ENCODE measurements at regions not wholly inside any gene's neighbourhood (a gene's known extent, or its start where the extent isn't known, plus 50 kb on each side); places are given as distances from the start of the nearest gene placed in this dataset.

DNA sequence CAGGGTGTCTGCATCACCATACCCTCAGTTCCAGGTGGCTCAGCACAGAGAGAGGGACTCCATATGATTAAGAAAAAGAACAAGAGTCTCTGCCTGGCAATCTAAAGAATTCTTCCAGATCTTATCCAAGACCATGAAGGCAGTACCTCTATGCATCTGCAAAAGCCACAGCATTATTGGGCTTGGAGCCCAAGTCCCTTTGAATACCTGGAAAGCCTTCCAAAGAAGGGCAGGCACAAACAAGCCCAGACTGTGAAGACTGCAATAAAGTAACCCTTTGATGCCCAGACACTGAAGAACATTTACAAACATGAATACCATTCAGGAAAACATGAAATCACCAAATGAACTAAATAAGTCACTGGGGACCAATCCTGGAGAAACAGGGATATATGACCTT lies 60.9 kb upstream of the DIPK2A start (continued):
- TF ChIP-seq, protein P1, sequence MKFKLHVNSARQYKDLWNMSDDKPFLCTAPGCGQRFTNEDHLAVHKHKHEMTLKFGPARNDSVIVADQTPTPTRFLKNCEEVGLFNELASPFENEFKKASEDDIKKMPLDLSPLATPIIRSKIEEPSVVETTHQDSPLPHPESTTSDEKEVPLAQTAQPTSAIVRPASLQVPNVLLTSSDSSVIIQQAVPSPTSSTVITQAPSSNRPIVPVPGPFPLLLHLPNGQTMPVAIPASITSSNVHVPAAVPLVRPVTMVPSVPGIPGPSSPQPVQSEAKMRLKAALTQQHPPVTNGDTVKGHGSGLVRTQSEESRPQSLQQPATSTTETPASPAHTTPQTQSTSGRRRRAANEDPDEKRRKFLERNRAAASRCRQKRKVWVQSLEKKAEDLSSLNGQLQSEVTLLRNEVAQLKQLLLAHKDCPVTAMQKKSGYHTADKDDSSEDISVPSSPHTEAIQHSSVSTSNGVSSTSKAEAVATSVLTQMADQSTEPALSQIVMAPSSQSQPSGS (CRISPR knock-in tag; IDR thresholded peaks at IDR 0.05; ENCODE audit: borderline replicate concordance, low read depth): no peak
- TF ChIP-seq, protein P2, sequence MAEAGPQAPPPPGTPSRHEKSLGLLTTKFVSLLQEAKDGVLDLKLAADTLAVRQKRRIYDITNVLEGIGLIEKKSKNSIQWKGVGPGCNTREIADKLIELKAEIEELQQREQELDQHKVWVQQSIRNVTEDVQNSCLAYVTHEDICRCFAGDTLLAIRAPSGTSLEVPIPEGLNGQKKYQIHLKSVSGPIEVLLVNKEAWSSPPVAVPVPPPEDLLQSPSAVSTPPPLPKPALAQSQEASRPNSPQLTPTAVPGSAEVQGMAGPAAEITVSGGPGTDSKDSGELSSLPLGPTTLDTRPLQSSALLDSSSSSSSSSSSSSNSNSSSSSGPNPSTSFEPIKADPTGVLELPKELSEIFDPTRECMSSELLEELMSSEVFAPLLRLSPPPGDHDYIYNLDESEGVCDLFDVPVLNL (CRISPR knock-in tag; IDR thresholded peaks at IDR 0.05; ENCODE audit: borderline replicate concordance, low read depth): no peak
- no peak for TF ChIP-seq MYBL2 (CRISPR knock-in tag; IDR thresholded peaks at IDR 0.05)

DNA sequence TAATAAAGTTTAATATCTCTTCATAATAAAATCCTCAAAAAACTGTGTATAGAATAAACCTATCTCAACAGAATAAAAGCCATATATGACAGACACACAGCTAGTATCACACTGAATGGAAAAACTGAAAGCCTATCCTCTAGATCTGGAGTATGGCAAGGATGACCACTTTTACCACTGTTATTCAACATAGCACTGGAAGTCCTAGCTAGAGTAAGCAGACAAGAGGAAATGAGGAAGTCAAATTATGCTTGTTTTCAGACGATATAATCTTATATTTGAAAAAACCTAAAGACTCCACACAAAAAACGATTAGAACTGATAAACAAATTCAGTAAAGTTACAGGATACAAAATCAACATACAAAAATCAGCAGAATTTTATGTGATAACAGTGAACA lies 57.4 kb upstream of the DIPK2A start:
- ChIA-PET CTCF (no interaction called here), POLR2A (no interaction called here)
- Mint-ChIP-seq H3K36me3 (no peaks in the 10 kb centered on the region), H3K9me3 (no peaks in the 10 kb centered on the region), H3K27me3 (ENCODE audit: low read depth) (no peaks in the 10 kb centered on the region), H3K4me3 (no peak overlapping the region), H3K27ac (no peak overlapping the region), H3K4me1 (peaks cover 7% of the 10 kb centered on the region)
- no peak for DNase-seq (ENCODE audit: low spot score)
- TF ChIP-seq OVOL2 (CRISPR knock-in tag; IDR thresholded peaks at IDR 0.05; ENCODE audit: borderline replicate concordance) (no peak), ZNF396 (CRISPR knock-in tag; IDR thresholded peaks at IDR 0.05; ENCODE audit: borderline replicate concordance) (no peak)
- TF ChIP-seq, protein P3, sequence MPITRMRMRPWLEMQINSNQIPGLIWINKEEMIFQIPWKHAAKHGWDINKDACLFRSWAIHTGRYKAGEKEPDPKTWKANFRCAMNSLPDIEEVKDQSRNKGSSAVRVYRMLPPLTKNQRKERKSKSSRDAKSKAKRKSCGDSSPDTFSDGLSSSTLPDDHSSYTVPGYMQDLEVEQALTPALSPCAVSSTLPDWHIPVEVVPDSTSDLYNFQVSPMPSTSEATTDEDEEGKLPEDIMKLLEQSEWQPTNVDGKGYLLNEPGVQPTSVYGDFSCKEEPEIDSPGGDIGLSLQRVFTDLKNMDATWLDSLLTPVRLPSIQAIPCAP (CRISPR knock-in tag; IDR thresholded peaks at IDR 0.05): no peak
- no peak for ATAC-seq

DNA sequence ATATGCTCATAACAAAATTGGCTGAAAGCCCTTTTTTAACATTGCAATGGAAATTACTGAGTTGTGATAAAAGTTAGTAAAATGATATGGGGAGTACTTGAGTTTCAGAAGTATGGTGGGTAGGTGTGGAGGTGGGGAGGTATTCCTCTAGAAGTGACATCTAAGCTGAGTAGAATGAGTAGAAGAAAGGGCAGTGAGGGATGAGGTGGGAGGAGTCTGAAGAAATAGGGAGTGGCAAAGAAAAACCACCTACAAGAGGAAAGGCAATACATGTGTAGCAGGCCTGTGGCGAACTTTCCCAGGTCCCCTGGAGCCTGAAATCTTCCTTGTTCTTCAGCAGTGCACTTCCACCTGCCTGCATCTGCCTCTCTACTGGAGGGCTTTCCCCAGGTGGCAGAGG lies 52.8 kb upstream of the DIPK2A start:
- DNase-seq (ENCODE audit: low spot score): no peak
- Mint-ChIP-seq H3K4me3 (no peak overlapping the region), H3K36me3 (no peaks in the 10 kb centered on the region), H3K9me3 (peaks cover 14% of the 10 kb centered on the region), H3K27ac (no peak overlapping the region), H3K27me3 (ENCODE audit: low read depth) (no peaks in the 10 kb centered on the region), H3K4me1 (peaks cover 9% of the 10 kb centered on the region)
- CTCF ChIA-PET: no interaction called here
- POLR2A ChIA-PET: no interaction called here
- peak; percentile 75 for ATAC-seq
- no peak for TF ChIP-seq SMAD3 (CRISPR knock-in tag; IDR thresholded peaks at IDR 0.05; ENCODE audit: borderline replicate concordance)
- no peak for TF ChIP-seq PRRX2 (CRISPR knock-in tag; IDR thresholded peaks at IDR 0.05)
- TF ChIP-seq ZNF138 (CRISPR knock-in tag; conservative IDR thresholded peaks at IDR 0.05): no peak
- TF ChIP-seq, protein P4, sequence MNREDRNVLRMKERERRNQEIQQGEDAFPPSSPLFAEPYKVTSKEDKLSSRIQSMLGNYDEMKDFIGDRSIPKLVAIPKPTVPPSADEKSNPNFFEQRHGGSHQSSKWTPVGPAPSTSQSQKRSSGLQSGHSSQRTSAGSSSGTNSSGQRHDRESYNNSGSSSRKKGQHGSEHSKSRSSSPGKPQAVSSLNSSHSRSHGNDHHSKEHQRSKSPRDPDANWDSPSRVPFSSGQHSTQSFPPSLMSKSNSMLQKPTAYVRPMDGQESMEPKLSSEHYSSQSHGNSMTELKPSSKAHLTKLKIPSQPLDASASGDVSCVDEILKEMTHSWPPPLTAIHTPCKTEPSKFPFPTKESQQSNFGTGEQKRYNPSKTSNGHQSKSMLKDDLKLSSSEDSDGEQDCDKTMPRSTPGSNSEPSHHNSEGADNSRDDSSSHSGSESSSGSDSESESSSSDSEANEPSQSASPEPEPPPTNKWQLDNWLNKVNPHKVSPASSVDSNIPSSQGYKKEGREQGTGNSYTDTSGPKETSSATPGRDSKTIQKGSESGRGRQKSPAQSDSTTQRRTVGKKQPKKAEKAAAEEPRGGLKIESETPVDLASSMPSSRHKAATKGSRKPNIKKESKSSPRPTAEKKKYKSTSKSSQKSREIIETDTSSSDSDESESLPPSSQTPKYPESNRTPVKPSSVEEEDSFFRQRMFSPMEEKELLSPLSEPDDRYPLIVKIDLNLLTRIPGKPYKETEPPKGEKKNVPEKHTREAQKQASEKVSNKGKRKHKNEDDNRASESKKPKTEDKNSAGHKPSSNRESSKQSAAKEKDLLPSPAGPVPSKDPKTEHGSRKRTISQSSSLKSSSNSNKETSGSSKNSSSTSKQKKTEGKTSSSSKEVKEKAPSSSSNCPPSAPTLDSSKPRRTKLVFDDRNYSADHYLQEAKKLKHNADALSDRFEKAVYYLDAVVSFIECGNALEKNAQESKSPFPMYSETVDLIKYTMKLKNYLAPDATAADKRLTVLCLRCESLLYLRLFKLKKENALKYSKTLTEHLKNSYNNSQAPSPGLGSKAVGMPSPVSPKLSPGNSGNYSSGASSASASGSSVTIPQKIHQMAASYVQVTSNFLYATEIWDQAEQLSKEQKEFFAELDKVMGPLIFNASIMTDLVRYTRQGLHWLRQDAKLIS (CRISPR knock-in tag; IDR thresholded peaks at IDR 0.05; ENCODE audit: borderline replicate concordance): no peak
- no peak for TF ChIP-seq NFYB (CRISPR knock-in tag; conservative IDR thresholded peaks at IDR 0.05; ENCODE audit: low read depth)
- TF ChIP-seq GRHL2 (CRISPR knock-in tag; IDR thresholded peaks at IDR 0.05; ENCODE audit: insufficient replicate concordance, severe bottlenecking): no peak
- TF ChIP-seq, protein P5, sequence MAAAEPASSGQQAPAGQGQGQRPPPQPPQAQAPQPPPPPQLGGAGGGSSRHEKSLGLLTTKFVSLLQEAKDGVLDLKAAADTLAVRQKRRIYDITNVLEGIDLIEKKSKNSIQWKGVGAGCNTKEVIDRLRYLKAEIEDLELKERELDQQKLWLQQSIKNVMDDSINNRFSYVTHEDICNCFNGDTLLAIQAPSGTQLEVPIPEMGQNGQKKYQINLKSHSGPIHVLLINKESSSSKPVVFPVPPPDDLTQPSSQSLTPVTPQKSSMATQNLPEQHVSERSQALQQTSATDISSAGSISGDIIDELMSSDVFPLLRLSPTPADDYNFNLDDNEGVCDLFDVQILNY (CRISPR knock-in tag; IDR thresholded peaks at IDR 0.05): no peak
- no peak for TF ChIP-seq ZNF232 (CRISPR knock-in tag; IDR thresholded peaks at IDR 0.05)
- TF ChIP-seq, protein P6, sequence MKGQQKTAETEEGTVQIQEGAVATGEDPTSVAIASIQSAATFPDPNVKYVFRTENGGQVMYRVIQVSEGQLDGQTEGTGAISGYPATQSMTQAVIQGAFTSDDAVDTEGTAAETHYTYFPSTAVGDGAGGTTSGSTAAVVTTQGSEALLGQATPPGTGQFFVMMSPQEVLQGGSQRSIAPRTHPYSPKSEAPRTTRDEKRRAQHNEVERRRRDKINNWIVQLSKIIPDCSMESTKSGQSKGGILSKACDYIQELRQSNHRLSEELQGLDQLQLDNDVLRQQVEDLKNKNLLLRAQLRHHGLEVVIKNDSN (CRISPR knock-in tag; IDR thresholded peaks at IDR 0.05): no peak
- TF ChIP-seq, protein P7, sequence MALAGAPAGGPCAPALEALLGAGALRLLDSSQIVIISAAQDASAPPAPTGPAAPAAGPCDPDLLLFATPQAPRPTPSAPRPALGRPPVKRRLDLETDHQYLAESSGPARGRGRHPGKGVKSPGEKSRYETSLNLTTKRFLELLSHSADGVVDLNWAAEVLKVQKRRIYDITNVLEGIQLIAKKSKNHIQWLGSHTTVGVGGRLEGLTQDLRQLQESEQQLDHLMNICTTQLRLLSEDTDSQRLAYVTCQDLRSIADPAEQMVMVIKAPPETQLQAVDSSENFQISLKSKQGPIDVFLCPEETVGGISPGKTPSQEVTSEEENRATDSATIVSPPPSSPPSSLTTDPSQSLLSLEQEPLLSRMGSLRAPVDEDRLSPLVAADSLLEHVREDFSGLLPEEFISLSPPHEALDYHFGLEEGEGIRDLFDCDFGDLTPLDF (CRISPR knock-in tag; IDR thresholded peaks at IDR 0.05): no peak
- no peak for TF ChIP-seq RELA (CRISPR knock-in tag; IDR thresholded peaks at IDR 0.05; ENCODE audit: borderline replicate concordance)
- TF ChIP-seq, protein P8, sequence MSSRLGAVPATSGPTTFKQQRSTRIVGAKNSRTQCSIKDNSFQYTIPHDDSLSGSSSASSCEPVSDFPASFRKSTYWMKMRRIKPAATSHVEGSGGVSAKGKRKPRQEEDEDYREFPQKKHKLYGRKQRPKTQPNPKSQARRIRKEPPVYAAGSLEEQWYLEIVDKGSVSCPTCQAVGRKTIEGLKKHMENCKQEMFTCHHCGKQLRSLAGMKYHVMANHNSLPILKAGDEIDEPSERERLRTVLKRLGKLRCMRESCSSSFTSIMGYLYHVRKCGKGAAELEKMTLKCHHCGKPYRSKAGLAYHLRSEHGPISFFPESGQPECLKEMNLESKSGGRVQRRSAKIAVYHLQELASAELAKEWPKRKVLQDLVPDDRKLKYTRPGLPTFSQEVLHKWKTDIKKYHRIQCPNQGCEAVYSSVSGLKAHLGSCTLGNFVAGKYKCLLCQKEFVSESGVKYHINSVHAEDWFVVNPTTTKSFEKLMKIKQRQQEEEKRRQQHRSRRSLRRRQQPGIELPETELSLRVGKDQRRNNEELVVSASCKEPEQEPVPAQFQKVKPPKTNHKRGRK (CRISPR knock-in tag; IDR thresholded peaks at IDR 0.05; ENCODE audit: borderline replicate concordance): no peak

Measured in WTC11 (cell line).